GM19238 (cell line): ENCODE measurements at regions not wholly inside any gene's neighbourhood (a gene's known extent, or its start where the extent isn't known, plus 50 kb on each side); places are given as distances from the start of the nearest gene placed in this dataset.

Experiments used
- DNase-seq: peaks from one replicate; pipeline ENCODE4 v3.0.0; 2011; ENCODE audit warnings: low spot score; ENCODE audit not compliant: insufficient read length

DNA sequence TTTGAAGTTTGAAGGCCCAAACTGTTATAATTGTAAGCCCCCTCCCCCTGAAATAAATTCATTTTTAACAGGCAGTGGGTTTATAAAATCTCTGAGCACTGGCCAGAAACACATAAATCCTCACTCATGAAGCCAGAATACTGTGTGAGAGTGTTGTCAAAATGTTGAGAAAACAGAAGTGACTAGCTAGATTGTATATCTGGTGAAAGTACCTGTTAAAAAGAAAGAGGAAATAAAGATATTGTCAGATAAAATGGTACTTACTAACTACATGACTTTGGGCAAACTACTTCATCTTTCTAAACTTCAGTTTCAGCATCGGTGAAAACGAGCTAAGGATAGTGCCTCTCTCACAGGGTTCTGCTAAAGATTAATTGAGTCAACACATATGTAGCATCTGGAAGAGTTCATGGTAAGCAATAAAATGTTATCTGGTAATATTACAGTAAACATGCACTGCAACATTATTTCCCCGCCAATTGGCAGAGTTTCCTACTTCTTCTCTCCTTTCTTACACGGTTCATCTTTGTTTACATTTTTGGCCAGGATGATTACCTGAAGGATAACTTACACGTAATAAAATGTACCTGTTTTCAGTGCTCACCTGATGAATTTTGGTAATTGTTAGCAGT is 202.5 kb upstream of the CHRM2 start:
- no peak for DNase-seq

DNA sequence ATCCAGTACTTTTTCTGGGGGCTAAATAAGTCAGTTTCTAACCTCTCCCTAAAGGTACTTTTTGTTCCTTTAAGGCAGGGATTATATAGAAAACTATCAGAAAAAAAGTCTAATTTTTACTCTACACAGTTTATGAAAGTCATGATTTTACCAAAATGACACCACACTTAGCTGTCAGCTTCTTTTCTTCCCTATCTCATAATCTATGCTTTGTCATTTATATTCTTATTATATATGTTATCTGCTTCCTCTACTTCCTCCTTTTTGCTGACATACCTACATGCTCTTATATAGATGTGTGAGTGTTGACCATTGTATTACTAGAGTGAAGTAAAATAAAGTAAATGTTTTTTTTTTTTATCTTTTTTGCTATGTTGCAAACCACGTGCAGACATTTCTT is 203.9 kb upstream of the CHRM2 start:
- DNase-seq: no peak

DNA sequence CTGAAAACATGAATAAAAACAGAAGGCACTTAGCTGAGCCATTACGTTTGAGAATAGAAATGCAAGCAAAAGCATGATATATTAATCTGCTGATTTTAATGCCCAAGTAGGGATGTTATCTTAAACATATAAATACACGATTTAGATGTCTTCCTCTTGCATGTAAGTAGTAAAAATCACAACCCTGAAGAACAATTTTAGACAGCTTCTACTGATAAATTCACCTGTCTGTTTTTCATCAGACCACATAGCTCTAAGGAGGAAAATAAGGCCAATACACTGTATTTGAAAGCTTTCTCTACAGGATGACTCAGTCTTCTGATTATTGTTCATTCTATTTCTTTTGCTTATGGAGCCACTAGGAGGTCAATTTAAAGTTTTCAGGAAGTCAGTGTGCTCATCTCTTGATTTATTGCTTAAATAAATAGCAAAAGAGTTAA is 210.9 kb upstream of the CHRM2 start:
- no peak for DNase-seq

DNA sequence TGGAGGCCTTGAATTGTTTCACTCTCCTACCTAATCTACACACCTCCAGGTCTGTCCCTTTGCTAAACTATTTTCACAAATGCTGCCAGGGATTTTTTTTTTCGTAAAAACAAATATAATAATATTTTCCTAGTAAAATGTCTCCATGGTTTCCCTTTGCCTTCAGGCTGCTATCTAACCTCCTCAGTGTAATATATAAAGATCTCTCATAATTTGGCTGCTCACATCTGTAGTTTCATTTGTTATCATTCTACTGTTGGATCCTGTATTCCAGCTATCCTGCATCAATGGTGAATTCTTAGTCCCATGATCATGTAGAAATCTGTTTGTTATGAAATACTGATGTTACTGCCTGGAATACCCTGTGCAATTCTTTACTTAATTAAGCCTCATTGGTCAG is 211.9 kb upstream of the CHRM2 start:
- no peak for DNase-seq

DNA sequence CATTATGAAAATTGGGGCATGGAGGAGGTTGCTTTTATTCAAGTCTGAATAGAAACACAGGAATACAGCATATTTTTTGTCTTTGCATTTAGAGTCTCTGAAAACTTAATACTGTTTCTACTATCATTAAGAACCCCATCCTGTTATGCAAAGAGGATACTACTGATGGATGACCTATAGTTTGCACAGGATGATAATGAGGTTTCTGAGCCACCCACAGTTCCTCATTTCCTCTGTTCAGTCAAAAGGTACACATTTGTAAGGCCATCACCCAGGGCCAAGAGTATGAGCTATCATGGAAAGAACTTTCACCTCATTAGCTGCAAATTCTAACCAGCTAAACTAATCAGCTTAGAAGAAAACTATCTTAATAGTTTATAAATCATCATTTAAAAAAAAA is 213.0 kb upstream of the CHRM2 start:
- DNase-seq: no peak

DNA sequence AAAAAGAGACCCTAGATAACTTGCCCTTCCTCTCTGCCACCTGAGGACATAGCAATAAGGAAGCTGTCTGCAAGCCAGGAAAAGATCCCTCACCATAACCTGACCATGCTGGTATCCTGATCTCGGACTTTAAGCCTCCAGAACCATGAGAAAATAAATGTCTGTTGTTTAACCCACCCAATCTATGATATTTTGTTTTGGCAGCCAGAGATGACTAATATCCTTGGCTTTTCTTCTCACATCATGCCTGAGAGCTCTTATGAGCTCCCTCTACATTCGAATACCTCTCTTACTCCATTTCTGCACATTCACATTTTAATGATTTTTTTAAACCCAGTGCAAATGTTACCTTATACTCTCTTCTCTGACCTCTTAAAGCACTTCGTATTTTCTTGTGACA is 214.0 kb upstream of the CHRM2 start:
- no peak for DNase-seq

DNA sequence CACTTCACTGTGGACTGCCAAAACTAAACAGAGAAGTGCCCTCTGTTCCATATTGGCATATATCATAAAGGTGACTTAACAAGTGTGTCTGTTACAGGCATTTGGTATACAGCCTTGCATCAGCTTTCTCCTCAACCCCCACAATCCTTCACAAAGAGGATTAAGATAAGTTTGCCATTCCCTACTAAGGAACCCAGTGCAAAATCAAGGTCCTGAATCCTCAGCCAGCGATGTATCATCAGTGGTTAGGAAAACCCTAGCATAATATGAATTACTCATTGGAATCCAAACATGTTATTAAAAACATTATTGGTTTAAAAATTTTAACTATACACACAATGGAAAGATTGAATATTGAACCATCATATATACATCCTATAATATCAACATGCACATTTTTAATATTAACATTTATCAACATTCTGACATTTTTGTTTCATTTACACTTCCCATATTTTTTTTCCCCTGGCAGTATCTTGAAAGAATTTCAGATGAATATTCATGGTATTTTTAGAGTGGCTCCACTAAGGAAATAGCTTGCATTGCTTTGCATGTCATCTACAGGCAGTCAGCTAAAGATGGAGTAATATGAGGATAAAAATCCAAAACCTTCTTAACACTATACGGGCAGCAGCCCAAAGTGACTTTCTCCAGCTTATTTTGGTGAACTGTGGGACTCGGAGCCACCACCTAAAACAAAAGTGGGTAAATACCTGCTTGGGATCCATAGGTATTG is 215.6 kb upstream of the CHRM2 start:
- no peak for DNase-seq

DNA sequence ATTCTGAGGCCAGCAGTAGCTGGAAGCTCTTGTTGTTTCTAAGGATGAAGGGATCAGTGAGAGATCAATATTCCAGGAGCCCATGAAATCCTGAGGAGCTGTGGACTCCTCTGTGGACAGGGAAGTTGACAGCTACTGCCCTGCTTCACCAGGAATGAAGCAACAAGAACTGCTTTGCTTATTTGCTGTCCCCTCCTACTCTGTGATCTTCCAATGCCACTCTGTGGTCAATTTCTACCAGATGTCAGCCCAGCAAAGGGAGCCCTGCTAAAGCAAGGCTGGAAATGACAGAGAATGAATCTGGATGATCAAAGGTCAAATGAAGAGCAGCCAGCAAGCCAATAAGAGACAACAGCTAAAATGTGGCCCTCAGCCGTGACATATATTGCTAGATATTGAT is 227.5 kb upstream of the CHRM2 start:
- DNase-seq: no peak

DNA sequence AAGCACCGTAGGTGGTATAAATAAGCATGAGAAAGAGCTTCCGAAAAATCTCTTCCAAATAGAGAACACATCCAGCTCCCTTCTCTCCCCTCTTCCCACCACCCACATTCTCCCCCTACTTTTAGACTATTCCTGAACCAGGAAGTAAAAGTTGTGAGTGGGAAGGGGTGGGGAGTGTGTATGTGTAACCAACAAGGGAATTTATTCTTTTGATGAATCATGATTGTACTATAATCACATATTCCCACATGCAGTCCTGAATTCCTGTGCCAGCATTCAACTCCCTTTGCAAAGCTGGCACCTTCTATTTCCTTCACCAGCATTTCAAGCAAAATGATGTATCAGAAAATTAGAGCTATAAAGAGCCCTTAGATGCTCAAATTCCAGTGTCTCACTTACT is 230.6 kb upstream of the CHRM2 start:
- no peak for DNase-seq

DNA sequence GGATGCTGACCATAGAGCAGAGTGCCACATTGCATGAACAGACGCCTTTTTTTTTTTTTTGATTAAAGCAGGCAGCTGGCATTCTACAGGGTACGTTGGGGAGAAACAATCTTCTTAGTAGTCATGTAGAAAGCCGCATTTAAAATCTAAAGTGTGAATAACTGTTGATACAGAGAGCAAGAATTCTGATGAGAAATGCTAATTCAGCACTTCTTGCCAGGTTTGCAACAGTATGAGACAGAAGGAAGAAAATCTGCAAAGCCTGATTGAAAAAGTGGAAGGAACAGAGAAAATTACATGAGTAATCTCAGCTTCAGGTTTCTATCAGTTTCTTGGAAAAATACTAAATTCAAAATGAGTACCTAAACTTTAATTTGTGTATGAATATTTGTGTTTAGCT is 232.7 kb upstream of the CHRM2 start:
- DNase-seq: no peak

DNA sequence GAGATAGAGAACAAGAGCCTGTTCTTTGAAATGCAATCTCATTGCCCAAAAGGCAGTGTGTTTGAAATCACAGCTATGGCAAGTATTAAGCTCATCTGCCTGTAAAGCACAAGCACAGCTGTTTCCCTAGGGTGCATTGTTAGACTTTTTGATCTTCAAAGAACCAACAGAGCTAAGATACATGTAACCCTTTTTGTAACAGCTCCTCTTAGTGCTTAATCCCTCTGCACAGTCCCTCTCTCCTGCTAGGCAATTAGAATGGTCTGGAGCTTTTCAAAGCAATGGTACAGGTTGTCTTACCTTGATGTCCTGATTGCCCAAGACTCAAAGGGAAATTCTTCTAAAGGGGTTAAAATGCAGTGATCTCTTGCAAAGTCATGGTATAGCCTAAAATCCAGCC is 249.6 kb upstream of the CHRM2 start:
- no peak for DNase-seq

DNA sequence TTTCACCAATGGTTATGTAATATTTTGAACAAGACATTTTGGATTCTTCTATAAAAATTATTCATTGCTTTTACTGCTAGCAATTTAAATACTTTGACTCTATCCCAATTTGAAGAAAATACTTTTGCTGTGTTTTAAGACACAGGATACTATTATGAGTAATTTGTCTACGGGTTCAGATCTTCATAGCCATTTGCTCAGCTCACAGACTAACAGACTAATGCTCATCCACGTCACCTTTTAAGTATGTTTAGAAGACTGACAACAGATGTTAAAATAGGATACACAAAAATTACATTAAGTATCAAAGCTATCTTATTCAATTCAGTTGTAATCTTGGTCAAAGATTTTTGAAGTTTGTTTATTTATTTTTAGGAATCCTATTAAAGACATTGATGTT is 251.3 kb upstream of the CHRM2 start:
- DNase-seq: no peak

DNA sequence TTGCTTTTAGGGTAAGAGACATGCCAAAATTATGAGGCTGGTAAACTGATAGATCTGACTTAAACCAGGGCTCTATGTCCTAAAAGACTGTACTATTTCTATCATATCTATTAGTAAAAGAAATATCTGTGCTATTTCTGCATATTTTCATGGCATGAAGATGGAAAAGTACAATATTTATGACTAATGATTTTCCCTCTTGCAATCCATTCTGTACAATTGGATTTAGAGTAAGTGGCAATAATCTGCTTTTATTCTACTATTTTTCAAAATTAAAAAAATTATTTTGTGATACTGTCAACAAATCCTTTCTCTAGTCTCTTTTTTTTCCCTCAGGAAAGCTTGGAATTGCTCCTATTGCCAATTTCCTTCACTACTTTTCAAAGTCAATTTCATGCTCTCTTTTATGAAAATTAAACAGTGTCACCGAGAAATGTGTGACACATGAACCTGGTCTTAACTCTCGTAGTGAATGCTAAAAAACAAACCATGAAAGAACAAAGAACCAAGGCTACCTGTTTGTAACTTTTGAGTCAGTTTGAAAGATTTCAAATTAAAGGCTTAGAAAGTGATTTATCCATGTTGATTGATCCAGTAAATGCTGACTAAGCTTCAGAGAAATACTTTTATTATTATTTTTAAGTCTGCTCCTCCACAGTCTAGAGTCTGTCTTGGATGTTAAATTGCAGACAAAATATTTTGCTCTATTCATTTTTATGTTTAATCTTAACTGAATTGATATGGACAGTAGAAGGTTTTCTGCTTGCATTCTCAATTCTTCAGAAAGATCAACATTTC is 262.7 kb upstream of the CHRM2 start:
- DNase-seq: no peak

DNA sequence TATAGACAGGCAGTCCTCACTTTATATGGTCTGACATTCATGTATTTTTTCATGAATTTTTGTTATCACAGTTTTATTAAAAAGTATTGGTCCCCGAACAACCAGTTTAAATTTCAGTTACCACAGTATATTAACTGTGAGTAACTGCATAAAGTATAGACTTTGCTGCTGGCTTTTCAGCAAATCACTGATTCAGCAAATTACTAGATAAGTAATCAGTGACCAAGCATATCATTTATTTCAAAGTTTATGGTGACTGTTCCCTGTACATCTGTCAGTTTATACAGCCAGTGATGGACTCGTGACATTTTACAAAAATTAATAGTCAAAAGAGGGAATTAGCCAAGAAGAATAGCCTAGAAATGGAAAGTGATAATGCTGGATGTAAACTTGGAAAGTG is 266.7 kb upstream of the CHRM2 start:
- DNase-seq: no peak

DNA sequence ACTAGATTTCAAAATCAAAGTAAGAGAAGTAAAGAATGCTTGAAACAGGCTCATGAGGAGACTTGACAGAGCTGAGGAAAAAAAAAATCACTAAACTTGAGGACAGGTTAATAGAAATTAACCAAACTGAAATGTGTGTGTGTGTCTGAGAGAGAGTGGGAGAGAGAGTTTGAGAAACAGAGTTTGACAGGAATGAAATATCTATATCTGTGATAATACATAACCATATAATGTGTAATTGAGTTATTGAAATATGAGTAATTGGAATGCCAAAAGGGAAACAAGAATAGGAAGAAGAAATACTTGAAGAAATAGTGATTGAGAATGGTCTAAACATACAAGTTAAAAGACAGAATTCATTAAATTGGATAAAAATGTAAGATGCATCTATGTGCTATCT is 268.0 kb upstream of the CHRM2 start:
- no peak for DNase-seq

DNA sequence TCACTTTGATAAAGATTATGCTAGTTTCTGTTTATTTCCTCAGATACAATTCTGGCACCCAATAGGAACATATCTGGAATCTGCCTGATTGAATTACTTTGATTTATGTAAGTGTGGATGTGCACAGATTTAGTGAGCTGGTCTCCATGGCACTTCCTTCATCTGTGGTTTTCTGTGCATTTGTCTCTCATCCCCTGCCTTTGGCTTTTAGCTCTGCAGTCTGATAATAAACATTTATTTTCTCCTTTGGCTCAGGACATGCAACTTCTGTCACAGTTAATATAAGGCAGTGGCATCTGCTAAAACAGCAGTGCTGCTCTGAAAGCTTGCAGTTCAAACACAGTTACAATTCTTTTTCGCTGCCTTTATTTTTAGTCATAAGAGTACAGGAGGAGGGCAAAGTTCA is 273.7 kb upstream of the CHRM2 start:
- DNase-seq: no peak

DNA sequence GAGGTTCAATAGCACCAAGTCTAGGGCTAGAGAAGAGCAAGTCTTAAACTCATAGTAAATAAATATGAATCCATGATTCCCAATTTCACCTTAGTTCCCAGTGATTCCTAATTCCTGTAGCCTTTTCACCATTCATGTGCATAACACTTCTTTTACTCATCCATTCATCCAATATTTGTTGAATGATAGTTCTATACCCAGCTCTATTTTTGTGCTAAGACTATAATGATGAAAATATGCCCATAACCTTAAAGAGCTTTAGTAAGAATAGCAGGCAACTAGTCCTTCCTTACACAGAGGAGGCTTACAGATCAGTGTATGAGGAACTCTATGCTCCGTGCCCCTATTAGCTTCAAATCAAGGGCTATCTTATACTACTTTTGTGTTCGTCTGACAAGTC is 280.2 kb upstream of the CHRM2 start:
- no peak for DNase-seq

DNA sequence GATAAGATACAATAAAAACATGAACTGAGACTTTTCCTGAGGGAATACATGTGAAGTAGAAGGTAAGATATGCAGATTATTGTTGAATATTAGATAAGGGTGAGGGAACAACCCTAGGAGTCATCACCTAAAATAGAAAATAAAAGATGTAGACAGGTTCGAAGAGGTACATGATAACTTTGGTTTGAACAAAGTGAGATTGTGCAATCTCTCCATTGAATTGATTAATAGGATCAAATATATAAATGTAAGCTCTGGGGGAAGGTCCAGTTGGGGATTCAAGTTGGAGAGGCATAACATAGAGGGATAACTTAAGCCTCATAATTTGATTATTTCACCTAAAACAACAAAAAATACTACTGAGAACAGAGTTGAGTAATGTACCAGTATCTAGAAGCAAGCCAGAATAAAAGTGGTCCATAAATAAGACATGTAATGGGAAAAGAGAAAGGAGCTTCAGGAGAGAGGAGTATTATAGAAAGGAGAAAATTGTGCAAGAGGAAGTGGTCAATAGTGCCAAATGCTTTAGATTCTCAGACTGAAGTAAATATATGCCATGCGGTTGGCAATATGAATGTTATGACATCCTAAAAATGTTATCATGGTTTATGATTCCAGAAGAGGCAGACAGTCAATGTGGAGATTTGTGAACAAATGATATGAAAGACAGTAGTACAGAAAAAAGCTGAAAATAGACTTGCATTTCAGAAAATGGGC is 282.3 kb upstream of the CHRM2 start:
- no peak for DNase-seq

DNA sequence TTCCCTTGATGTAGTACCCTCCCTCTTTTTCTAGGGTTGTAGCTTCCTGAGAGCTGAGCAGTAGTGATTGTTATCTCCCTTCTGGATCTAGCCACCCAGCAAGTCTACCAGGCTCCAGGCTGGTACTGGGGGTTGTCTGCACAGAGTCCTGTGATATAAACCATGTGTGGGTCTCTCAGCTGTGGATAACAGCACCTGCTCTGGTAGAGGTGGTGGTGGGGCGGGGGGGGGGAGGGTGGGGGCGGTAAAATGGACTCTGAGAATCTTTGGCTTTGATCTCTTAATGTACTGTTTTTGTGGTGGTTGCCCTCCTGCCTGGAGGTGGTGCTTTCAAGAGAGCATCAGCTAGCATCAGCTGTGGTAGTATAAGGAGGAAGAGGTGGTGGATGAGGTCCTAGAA is 302.0 kb upstream of the CHRM2 start:
- no peak for DNase-seq

DNA sequence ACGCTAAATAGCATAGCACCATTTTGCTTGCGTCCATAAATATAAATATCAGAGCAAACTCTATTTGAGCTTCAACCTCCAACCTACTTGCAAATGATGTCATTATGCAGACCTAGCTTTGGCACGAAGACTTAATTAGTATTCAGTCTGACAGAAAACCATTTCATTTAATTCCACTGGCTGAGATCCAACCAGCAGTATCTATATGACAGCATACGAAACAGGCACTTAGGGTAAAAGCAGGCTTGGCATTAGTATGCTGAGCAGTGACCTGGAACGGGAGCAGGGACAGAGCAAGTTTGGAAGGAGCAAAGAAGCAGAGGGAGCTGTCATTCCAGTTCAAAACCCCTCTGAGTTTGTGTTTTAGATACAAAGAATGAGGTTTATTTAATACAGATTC is 312.5 kb upstream of the CHRM2 start:
- no peak for DNase-seq

DNA sequence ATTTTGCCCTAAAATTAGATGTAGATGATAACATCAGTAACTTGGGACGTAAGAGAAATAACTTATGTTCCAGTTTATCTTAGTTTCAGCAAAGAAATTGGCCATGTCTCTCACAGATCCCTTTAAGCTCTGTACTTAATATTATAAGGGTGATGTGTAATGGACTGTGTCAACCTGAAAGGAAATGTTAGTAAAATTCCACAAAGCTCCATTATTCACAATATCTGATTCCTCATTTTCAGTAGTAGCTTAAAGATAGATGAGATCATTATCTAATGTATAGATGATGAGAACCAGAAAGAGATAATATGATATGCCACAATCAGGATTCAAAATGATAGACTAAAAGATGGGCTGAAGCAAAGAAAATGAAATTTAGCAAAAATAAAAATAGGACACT is 316.8 kb upstream of the CHRM2 start:
- DNase-seq: no peak

DNA sequence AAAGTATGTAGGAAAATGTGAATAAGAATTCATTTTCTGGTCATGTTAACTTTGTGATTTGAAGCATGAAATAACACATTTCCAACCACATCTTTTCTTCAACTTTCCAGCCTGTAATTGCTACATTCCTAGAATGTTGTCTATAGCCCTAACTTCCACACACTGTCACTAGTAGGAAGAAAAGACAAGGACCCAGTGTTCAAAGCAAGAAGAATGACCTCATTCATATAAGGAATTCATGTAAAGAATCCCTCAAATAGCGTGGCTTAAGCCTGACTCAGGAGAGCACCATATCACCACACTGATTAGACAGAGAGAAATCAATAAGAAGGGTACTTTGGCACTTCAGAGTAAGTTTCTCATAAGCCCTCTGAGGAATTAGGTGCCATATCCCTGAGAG is 318.7 kb upstream of the CHRM2 start:
- no peak for DNase-seq
